Omental fat pad (tissue), 3 donors: ENCODE measurements at regions not wholly inside any gene's neighbourhood (a gene's known extent, or its start where the extent isn't known, plus 50 kb on each side); places are given as distances from the start of the nearest gene placed in this dataset.

ENCODE experiments used
- ATAC-seq: fragments of 150-250 bp; one replicate; pipeline ENCODE4 v1.9.1; 2016; ENCODE audit warnings: mild to moderate bottlenecking, moderate library complexity; ENCODE audit not compliant: low FRiP score
- DNase-seq: peaks from one replicate; pipeline ENCODE4 v3.0.0-alpha.2; 2019; ENCODE audit warnings: low spot score
- TF ChIP-seq, protein P1 (sequence below), 3 donors: fragments of 450-650 bp; IDR thresholded peaks; one replicate each; pipeline ENCODE4 v1.5.1; 2016 to 2017; ENCODE audit warnings: antibody characterized with exemption in 3 of 3, mild to moderate bottlenecking in 3 of 3, moderate library complexity in 2 of 3

DNA sequence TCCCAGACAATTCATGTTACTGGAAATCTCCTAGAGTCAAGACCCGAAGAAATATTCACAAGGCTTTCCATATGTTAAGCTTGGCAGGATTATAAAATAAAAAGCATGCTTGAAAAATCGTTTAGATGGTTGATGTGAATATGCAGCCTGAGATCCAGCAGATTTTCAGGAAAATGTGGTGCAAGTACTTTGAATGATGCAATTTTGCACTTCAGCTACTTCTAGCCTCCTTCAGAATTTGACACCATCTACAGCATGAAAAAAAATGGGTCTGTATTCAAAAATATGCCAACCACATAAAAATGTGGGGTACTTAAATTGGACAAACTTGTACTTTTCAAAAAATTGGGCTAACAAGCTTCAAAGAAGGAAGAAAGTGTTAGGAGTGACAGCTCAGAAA is 340.6 kb upstream of the DCC start:
- ATAC-seq (no peak), DNase-seq (no peak)
- TF ChIP-seq, protein P1, sequence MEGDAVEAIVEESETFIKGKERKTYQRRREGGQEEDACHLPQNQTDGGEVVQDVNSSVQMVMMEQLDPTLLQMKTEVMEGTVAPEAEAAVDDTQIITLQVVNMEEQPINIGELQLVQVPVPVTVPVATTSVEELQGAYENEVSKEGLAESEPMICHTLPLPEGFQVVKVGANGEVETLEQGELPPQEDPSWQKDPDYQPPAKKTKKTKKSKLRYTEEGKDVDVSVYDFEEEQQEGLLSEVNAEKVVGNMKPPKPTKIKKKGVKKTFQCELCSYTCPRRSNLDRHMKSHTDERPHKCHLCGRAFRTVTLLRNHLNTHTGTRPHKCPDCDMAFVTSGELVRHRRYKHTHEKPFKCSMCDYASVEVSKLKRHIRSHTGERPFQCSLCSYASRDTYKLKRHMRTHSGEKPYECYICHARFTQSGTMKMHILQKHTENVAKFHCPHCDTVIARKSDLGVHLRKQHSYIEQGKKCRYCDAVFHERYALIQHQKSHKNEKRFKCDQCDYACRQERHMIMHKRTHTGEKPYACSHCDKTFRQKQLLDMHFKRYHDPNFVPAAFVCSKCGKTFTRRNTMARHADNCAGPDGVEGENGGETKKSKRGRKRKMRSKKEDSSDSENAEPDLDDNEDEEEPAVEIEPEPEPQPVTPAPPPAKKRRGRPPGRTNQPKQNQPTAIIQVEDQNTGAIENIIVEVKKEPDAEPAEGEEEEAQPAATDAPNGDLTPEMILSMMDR (IDR thresholded peaks at IDR 0.05): no peak

DNA sequence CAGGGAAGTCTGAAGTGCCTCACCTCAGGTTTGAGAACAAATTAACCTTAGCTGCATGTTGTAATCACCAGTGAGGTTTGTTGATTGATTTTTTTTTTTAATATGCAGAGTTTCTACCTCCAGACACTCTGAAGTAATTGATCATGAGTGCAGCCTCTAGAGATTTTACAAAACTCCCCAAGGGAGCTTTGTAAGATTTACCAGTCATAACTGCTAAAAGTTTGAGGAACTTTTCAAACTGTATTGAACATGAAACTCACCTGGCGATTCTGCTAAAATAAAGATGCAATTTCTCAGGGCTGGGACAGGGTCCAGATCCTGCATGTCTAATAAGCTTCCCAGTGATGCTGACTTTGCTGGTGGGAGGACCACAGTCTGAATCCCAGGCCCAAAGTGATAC is 339.6 kb upstream of the DCC start:
- DNase-seq: no peak
- no peak for ATAC-seq
- TF ChIP-seq, protein P1 (IDR thresholded peaks at IDR 0.05): no peak

DNA sequence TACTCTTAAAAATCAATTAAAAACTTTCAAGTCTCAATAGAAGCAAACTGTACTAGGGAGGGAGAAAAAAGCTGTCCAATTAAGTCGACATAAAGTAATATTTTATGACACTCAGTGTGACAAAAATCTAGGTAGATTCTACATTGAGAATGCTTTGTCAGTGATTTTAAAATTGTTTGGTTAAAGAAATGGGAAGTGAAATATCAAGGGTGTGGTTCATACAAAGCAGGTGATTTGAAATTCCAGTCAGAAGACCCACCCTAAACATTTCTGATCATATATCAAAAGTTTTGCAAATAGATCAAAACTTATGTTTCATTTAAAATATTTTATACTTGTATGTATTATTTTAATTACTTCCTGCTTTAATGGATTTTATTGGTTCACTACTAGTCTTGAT is 338.9 kb upstream of the DCC start:
- no peak for ATAC-seq
- DNase-seq: no peak
- TF ChIP-seq, protein P1 (IDR thresholded peaks at IDR 0.05): no peak

DNA sequence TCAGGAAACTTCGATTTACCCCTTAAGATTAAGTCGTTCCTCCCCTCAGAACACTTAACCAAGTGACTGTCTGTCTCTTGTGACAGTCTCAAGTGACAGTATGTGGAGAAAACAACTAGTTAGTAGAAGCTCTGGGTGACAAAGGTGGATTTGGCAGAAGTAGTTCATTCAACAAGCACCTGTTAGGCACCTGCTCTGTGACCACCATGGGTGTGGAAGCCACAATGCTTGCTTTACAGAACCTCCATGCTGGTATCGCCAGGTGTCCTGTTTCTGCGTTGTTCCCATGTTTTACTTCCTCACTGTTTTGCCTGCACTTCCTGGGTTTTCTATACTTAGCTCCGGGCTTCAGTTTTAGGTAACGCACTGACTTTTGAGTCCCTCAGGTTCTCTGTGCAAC is 337.4 kb upstream of the DCC start:
- no peak for DNase-seq
- no peak for ATAC-seq
- TF ChIP-seq, protein P1 (IDR thresholded peaks at IDR 0.05): no peak

DNA sequence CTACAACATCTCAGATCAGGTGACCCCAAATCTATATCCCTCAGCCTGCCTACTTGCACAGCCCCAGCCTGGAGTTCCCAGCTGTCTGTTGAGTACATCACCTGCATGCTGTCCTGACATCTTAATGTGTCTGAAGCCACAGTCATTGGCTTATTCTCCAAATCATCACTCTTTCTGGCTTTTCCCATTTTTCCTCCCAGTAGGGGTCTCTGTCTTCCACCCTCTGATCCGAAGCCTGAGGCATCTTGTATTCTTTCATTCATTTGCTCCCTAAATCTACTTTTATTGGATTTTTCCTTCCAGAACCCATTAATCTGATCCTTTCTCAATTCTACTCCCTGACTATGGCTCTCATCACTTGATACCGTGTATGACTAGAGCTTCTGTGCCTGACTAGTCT is 332.9 kb upstream of the DCC start:
- ATAC-seq (no peak), DNase-seq (no peak)
- TF ChIP-seq, protein P1 (IDR thresholded peaks at IDR 0.05): no peak

DNA sequence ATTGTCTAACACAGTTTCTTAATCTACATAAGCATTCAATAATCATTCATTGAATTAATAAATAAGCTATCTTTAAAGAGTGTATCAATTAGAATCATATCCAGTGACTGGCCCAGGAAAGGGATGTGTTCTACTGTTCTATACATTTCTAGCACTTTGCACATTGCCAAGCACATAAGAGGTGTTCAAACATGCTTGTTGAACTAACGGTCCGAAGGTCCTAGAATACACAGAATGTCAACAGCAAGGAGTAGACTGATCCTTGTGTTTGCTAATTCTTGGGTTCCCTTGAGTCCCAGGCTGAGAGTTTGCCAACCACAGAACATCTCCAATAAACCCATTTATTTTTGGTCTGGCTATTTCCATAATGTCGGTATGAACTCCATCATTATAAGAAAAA is 331.7 kb upstream of the DCC start:
- TF ChIP-seq, protein P1 (IDR thresholded peaks at IDR 0.05): no peak
- ATAC-seq: no peak
- DNase-seq: no peak

DNA sequence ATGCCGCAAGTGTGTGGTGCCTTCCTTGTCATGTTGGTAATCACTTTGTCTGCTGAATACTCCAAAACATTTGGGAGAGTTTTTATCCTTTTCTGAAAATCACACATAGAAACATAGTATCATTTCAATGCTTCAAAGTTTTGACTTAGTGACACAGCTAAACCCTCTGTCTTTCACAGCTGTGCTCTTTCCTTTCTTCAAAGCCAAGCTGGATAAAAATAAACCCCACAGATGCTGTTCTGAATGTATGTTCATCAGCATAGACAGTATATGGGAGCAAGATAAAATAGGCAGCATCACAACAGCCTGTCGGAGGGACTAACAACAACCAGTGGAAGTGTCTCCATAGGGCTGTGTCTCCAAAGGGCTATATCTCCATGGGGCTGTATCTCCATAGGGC is 331.3 kb upstream of the DCC start:
- ATAC-seq (no peak), DNase-seq (no peak)
- TF ChIP-seq, protein P1 (IDR thresholded peaks at IDR 0.05): no peak
